Natural killer cell (primary cell): ENCODE measurements at regions not wholly inside any gene's neighbourhood (a gene's known extent, or its start where the extent isn't known, plus 50 kb on each side); places are given as distances from the start of the nearest gene placed in this dataset.

Source experiments
- ATAC-seq, 3 donors: fragments of 150-1000 bp in 2 of 3; fragments of 200-7000 bp in 1 of 3; cut with Tn5 transposase; 1 replicate in 1 of 3; 2 replicates in 2 of 3; pipeline ENCODE4 v1.10.0; 2021; ENCODE audit warnings: mild to moderate bottlenecking in 2 of 3, moderate library complexity in 2 of 3
- DNase-seq, 2 donors: peaks; one replicate each; pipeline versions ENCODE4 v3.0.0 to v3.0.0-alpha.2; 2013 to 2021; ENCODE audit warnings: mixed read lengths in 1 of 2
- H3K27ac ChIP-seq: one replicate; pipeline ENCODE4 v1.5.1; 2013; ENCODE audit warnings: mild to moderate bottlenecking, low read length
- H3K27me3 ChIP-seq: one replicate; pipeline ENCODE4 v1.6.1; 2013; ENCODE audit warnings: low read length; ENCODE audit not compliant: control insufficient read depth, insufficient read depth
- H3K36me3 ChIP-seq: one replicate; pipeline ENCODE4 v1.6.1; 2013; ENCODE audit warnings: low read length; ENCODE audit not compliant: control insufficient read depth, insufficient read depth
- H3K4me1 ChIP-seq: one replicate; pipeline ENCODE4 v1.6.1; 2013; ENCODE audit warnings: low read length; ENCODE audit not compliant: control insufficient read depth, insufficient read depth
- H3K4me3 ChIP-seq: one replicate; pipeline ENCODE4 v1.5.1; 2013; ENCODE audit warnings: low read length
- H3K9me3 ChIP-seq: one replicate; pipeline ENCODE4 v1.6.1; 2013; ENCODE audit warnings: low read length; ENCODE audit not compliant: control insufficient read depth, insufficient read depth
- H3K27ac Mint-ChIP-seq, 2 donors: one replicate each; pipeline ENCODE4 v1.8.0; 2022; ENCODE audit warnings: mild to moderate bottlenecking in 2 of 2, mixed read lengths in 2 of 2, moderate library complexity in 1 of 2
- H3K27me3 Mint-ChIP-seq, 2 donors: one replicate each; pipeline ENCODE4 v1.8.0; 2022; ENCODE audit warnings: low read depth in 2 of 2, mixed read lengths in 2 of 2
- H3K36me3 Mint-ChIP-seq: one replicate; pipeline ENCODE4 v1.8.0; 2022; ENCODE audit warnings: mixed read lengths
- H3K4me1 Mint-ChIP-seq, 2 donors: one replicate each; pipeline ENCODE4 v1.8.0; 2022; ENCODE audit warnings: mixed read lengths in 2 of 2
- H3K4me3 Mint-ChIP-seq: one replicate; pipeline ENCODE4 v1.8.0; 2022; ENCODE audit warnings: mild to moderate bottlenecking, moderate library complexity, mixed read lengths
- H3K9me3 Mint-ChIP-seq, 2 donors: one replicate each; pipeline ENCODE4 v1.8.0; 2022; ENCODE audit warnings: mixed read lengths in 2 of 2
- CTCF ChIP-seq: fragments of 200-600 bp; IDR thresholded peaks from one replicate; pipeline ENCODE4 v1.8.0; 2022; ENCODE audit warnings: antibody characterized with exemption
- WGBS: methylation state at CpG from one replicate; pipeline ENCODE4 v1.1.7; 2013; ENCODE audit warnings: missing lambda C conversion rate; ENCODE audit not compliant: insufficient coverage; 5-methylcytosine and 5-hydroxymethylcytosine counted together
- intact Hi-C: fragments of 100-400 bp; cut with micrococcal nuclease; formaldehyde crosslinking; loops from one replicate; pipeline ENCODE4 v1.14.2; 2022

GRCh38 chr6:112822769-112823168, 475.6 kb downstream of the RFPL4B start:
- no peak overlapping the region for H3K4me3 Mint-ChIP-seq
- WGBS: 80% methylated on average over 2 of the region's 2 CpGs

GRCh38 chr6:112827793-112828192, 480.7 kb downstream of the RFPL4B start:
- H3K36me3 ChIP-seq: no peaks in the 10 kb centered on the region
- H3K4me1 ChIP-seq: no peaks in the 10 kb centered on the region
- 13% methylated on average over 1 of the region's 2 CpGs for WGBS
- TF ChIP-seq CTCF: no peak
- Mint-ChIP-seq H3K27ac (no peak overlapping the region), H3K4me1 (no peaks in the 10 kb centered on the region), H3K4me3 (no peak overlapping the region), H3K36me3 (no peaks in the 10 kb centered on the region), H3K9me3 (peaks cover 0 to 4% of the 10 kb centered on the region in 2 donors), H3K27me3 (no peaks in the 10 kb centered on the region)
- H3K27me3 ChIP-seq: no peaks in the 10 kb centered on the region
- no peak overlapping the region for H3K27ac ChIP-seq
- ATAC-seq (no peak), DNase-seq (no peak)
- H3K4me3 ChIP-seq: no peak overlapping the region
- H3K9me3 ChIP-seq: no peaks in the 10 kb centered on the region
- intact Hi-C loops: no loop called here

More at GRCh38 chr6:112822769-112823168, 475.6 kb downstream of the RFPL4B start:
- Mint-ChIP-seq H3K27ac (no peak overlapping the region), H3K9me3 (peaks cover 6 to 9% of the 10 kb centered on the region in 2 donors), H3K4me1 (no peaks in the 10 kb centered on the region), H3K27me3 (no peaks in the 10 kb centered on the region), H3K36me3 (no peaks in the 10 kb centered on the region)
- Histone ChIP-seq H3K4me3 (no peak overlapping the region), H3K36me3 (no peaks in the 10 kb centered on the region), H3K4me1 (no peaks in the 10 kb centered on the region), H3K27ac (no peak overlapping the region), H3K9me3 (no peaks in the 10 kb centered on the region), H3K27me3 (no peaks in the 10 kb centered on the region)
- no peak for ATAC-seq
- TF ChIP-seq CTCF: no peak
- DNase-seq: no peak
- intact Hi-C loops: no loop called here

GRCh38 chr6:112831022-112831421, 483.9 kb downstream of the RFPL4B start:
- intact Hi-C loops: no loop called here
- Histone ChIP-seq H3K4me3 (no peak overlapping the region), H3K4me1 (no peaks in the 10 kb centered on the region), H3K9me3 (no peaks in the 10 kb centered on the region), H3K27ac (no peak overlapping the region), H3K27me3 (no peaks in the 10 kb centered on the region), H3K36me3 (no peaks in the 10 kb centered on the region)
- no peak for TF ChIP-seq CTCF
- Mint-ChIP-seq H3K36me3 (no peaks in the 10 kb centered on the region), H3K27me3 (no peaks in the 10 kb centered on the region), H3K4me3 (no peak overlapping the region), H3K9me3 (no peaks in the 10 kb centered on the region), H3K4me1 (no peaks in the 10 kb centered on the region), H3K27ac (no peak overlapping the region)
- ATAC-seq: no peak
- DNase-seq: no peak
- 75% methylated on average over 1 of the region's 1 CpG for WGBS

GRCh38 chr6:112833581-112834131, 486.5 kb downstream of the RFPL4B start:
- intact Hi-C loops: no loop called here
- Mint-ChIP-seq H3K27ac (no peak overlapping the region), H3K27me3 (no peaks in the 10 kb centered on the region), H3K4me3 (no peak overlapping the region), H3K9me3 (peaks cover 4 to 8% of the 10 kb centered on the region in 2 donors), H3K4me1 (no peaks in the 10 kb centered on the region), H3K36me3 (no peaks in the 10 kb centered on the region)
- H3K4me3 ChIP-seq: no peak overlapping the region
- DNase-seq (no peak), ATAC-seq (no peak)
- no peak for TF ChIP-seq CTCF
- no peaks in the 10 kb centered on the region for H3K4me1 ChIP-seq
- H3K27ac ChIP-seq: no peak overlapping the region
- 88% methylated on average over 2 of the region's 4 CpGs for WGBS
- no peaks in the 10 kb centered on the region for H3K36me3 ChIP-seq
- no peaks in the 10 kb centered on the region for H3K9me3 ChIP-seq
- no peaks in the 10 kb centered on the region for H3K27me3 ChIP-seq
